Type B pancreatic cell (in vitro differentiated cells): ENCODE measurements at regions not wholly inside any gene's neighbourhood (a gene's known extent, or its start where the extent isn't known, plus 50 kb on each side); places are given as distances from the start of the nearest gene placed in this dataset.
A peak's percentile ranks its signal among the peaks of the same experiment; 100 is the strongest.

ENCODE experiments used
- DNase-seq: peaks from one replicate; pipeline ENCODE4 v3.0.0; 2021; ENCODE audit warnings: mixed read lengths; ENCODE audit not compliant: unreplicated experiment; ENCODE audit errors: extremely low spot score
- H3K27ac Mint-ChIP-seq: 2 replicates; pipeline ENCODE4 v1.8.0; 2021; ENCODE audit warnings: mild to moderate bottlenecking, mixed read lengths
- H3K27me3 Mint-ChIP-seq: 2 replicates; pipeline ENCODE4 v1.8.0; 2021; ENCODE audit warnings: mixed read lengths
- H3K36me3 Mint-ChIP-seq: 2 replicates; pipeline ENCODE4 v1.8.0; 2021; ENCODE audit warnings: mixed read lengths
- H3K4me1 Mint-ChIP-seq: one replicate; pipeline ENCODE4 v1.8.0; 2021; ENCODE audit warnings: mixed read lengths; ENCODE audit not compliant: unreplicated experiment
- H3K4me3 Mint-ChIP-seq: 2 replicates; pipeline ENCODE4 v1.8.0; 2021; ENCODE audit warnings: mild to moderate bottlenecking, mixed read lengths
- H3K9me3 Mint-ChIP-seq: 2 replicates; pipeline ENCODE4 v1.8.0; 2021; ENCODE audit warnings: mixed read lengths
- CTCF ChIP-seq: fragments of 200-600 bp; sonication (generic); conservative IDR thresholded peaks from 2 replicates; pipeline ENCODE4 v1.5.0; 2021; ENCODE audit warnings: antibody characterized with exemption, mild to moderate bottlenecking

- Mint-ChIP-seq H3K36me3 (no peaks in the 10 kb centered on the region), H3K9me3 (no peaks in the 10 kb centered on the region), H3K27ac (no peak overlapping the region), H3K4me3 (no peak overlapping the region), H3K4me1 (peaks cover 14% of the 10 kb centered on the region), H3K27me3 (peaks cover 18% of the 10 kb centered on the region)
- no peak for DNase-seq
- peak; percentile 52 for TF ChIP-seq CTCF
Measured at GRCh38 chrX:39162322-39162735, 361.1 kb downstream of the MID1IP1 start.

GRCh38 chrX:39163581-39164126 lies 362.4 kb downstream of the MID1IP1 start:
- no peak for TF ChIP-seq CTCF
- Mint-ChIP-seq H3K4me1 (peaks cover 14% of the 10 kb centered on the region), H3K4me3 (no peak overlapping the region), H3K9me3 (no peaks in the 10 kb centered on the region), H3K27ac (no peak overlapping the region), H3K36me3 (no peaks in the 10 kb centered on the region), H3K27me3 (peaks cover 18% of the 10 kb centered on the region)
- no peak for DNase-seq

GRCh38 chrX:39164212-39164611 lies 363.0 kb downstream of the MID1IP1 start:
- Mint-ChIP-seq H3K9me3 (no peaks in the 10 kb centered on the region), H3K27me3 (peaks cover 18% of the 10 kb centered on the region), H3K27ac (no peak overlapping the region), H3K4me3 (no peak overlapping the region), H3K36me3 (no peaks in the 10 kb centered on the region), H3K4me1 (peaks cover 10% of the 10 kb centered on the region)
- no peak for TF ChIP-seq CTCF
- DNase-seq: no peak

- H3K9me3 Mint-ChIP-seq: no peaks in the 10 kb centered on the region
- H3K4me1 Mint-ChIP-seq: peaks cover 2% of the 10 kb centered on the region
- TF ChIP-seq CTCF: no peak
- no peak for DNase-seq
- H3K27ac Mint-ChIP-seq: no peak overlapping the region
- peaks cover 18% of the 10 kb centered on the region for H3K27me3 Mint-ChIP-seq
- H3K4me3 Mint-ChIP-seq: no peak overlapping the region
- no peaks in the 10 kb centered on the region for H3K36me3 Mint-ChIP-seq
Measured at GRCh38 chrX:39165185-39165584, 363.9 kb downstream of the MID1IP1 start.

- no peaks in the 10 kb centered on the region for H3K9me3 Mint-ChIP-seq
- H3K27ac Mint-ChIP-seq: no peak overlapping the region
- H3K4me1 Mint-ChIP-seq: no peaks in the 10 kb centered on the region
- H3K4me3 Mint-ChIP-seq: no peak overlapping the region
- H3K36me3 Mint-ChIP-seq: no peaks in the 10 kb centered on the region
- DNase-seq: no peak
- TF ChIP-seq CTCF: no peak
- H3K27me3 Mint-ChIP-seq: peaks cover 18% of the 10 kb centered on the region
Measured at GRCh38 chrX:39165773-39166172, 364.5 kb downstream of the MID1IP1 start.

GRCh38 chrX:39167791-39168190 lies 366.5 kb downstream of the MID1IP1 start:
- DNase-seq: no peak
- TF ChIP-seq CTCF: no peak
- Mint-ChIP-seq H3K27me3 (peaks cover 9% of the 10 kb centered on the region), H3K27ac (no peak overlapping the region), H3K36me3 (no peaks in the 10 kb centered on the region), H3K9me3 (peaks cover 5% of the 10 kb centered on the region), H3K4me3 (no peak overlapping the region), H3K4me1 (no peaks in the 10 kb centered on the region)
